ENCODE measurements at regions not wholly inside any gene's neighbourhood (a gene's known extent, or its start where the extent isn't known, plus 50 kb on each side); places are given as distances from the start of the nearest gene placed in this dataset.

DNA sequence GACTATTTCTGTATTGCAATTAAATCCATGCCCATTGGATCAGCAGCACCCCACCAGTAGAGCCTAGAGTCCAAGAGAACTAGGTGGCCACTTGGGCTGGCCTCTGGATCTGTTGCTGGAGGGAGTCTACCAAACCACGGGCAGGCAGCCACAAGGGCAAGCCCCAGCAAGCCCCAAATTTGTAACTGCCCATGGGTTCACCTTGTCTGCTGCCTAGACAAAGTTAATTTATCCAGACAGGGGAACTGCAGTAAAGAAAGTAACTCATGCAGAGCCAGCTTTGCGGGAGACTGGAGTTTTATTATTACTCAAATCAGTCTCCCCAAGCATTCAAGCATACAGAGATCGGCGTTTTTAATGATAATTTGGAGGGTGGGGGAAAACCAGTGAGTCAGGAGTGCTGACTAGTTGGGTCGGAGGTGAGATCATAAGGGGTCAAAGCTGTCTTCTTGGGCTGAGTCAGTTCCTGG is 74.0 kb upstream of the TERB2 start:
- TF ChIP-seq, protein P1, sequence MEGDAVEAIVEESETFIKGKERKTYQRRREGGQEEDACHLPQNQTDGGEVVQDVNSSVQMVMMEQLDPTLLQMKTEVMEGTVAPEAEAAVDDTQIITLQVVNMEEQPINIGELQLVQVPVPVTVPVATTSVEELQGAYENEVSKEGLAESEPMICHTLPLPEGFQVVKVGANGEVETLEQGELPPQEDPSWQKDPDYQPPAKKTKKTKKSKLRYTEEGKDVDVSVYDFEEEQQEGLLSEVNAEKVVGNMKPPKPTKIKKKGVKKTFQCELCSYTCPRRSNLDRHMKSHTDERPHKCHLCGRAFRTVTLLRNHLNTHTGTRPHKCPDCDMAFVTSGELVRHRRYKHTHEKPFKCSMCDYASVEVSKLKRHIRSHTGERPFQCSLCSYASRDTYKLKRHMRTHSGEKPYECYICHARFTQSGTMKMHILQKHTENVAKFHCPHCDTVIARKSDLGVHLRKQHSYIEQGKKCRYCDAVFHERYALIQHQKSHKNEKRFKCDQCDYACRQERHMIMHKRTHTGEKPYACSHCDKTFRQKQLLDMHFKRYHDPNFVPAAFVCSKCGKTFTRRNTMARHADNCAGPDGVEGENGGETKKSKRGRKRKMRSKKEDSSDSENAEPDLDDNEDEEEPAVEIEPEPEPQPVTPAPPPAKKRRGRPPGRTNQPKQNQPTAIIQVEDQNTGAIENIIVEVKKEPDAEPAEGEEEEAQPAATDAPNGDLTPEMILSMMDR (conservative IDR thresholded peaks at IDR 0.05; ENCODE audit: low read depth, low read length), result no peak
- TF ChIP-seq EZH2 (IDR thresholded peaks at IDR 0.05; ENCODE audit: borderline replicate concordance, low read depth, low read length, poor library complexity, severe bottlenecking), result no peak
